Astrocyte (in vitro differentiated cells and primary cell): ENCODE measurements at regions not wholly inside any gene's neighbourhood (a gene's known extent, or its start where the extent isn't known, plus 50 kb on each side); places are given as distances from the start of the nearest gene placed in this dataset.

Experiments
- EZH2 ChIP-seq: IDR thresholded peaks from 2 replicates; pipeline ENCODE4 v1.6.1; 2012; ENCODE audit warnings: mild to moderate bottlenecking, low read length, inconsistent platforms; ENCODE audit not compliant: insufficient read depth
- TF ChIP-seq, protein P1 (sequence below): IDR thresholded peaks from 2 replicates; pipeline ENCODE4 v1.5.1; 2011; ENCODE audit warnings: low read depth, mild to moderate bottlenecking, inconsistent platforms, low read length, moderate library complexity; ENCODE audit not compliant: insufficient read depth

DNA sequence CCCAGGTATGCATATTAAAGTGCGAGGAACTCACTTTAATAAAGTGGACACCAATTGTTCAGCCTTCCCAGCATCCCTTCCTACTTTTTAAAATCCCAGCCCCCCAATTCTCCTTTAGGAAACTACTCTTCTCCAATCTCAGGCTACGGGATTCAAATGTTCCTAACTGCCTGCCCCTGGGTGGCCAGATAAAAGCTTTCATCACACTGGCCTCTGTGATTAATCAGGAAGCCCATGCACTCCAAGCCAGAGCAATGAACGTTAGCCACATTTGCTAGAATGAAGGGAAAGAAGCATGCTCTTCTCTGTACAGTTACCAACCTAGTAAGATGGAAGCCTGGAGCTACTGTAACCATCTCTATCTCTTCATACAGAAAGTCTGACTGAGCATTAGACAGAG lies 250.3 kb upstream of the UBE2E2 start:
- TF ChIP-seq, protein P1, sequence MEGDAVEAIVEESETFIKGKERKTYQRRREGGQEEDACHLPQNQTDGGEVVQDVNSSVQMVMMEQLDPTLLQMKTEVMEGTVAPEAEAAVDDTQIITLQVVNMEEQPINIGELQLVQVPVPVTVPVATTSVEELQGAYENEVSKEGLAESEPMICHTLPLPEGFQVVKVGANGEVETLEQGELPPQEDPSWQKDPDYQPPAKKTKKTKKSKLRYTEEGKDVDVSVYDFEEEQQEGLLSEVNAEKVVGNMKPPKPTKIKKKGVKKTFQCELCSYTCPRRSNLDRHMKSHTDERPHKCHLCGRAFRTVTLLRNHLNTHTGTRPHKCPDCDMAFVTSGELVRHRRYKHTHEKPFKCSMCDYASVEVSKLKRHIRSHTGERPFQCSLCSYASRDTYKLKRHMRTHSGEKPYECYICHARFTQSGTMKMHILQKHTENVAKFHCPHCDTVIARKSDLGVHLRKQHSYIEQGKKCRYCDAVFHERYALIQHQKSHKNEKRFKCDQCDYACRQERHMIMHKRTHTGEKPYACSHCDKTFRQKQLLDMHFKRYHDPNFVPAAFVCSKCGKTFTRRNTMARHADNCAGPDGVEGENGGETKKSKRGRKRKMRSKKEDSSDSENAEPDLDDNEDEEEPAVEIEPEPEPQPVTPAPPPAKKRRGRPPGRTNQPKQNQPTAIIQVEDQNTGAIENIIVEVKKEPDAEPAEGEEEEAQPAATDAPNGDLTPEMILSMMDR: no peak
- no peak for TF ChIP-seq EZH2
